HL-60 (cell line): ENCODE measurements at regions not wholly inside any gene's neighbourhood (a gene's known extent, or its start where the extent isn't known, plus 50 kb on each side); places are given as distances from the start of the nearest gene placed in this dataset.

Source experiments
- REST ChIP-seq: IDR thresholded peaks from 2 replicates; pipeline ENCODE4 v1.6.1; 2012; ENCODE audit warnings: low read depth; ENCODE audit not compliant: insufficient replicate concordance
- TF ChIP-seq, protein P1 (sequence below): IDR thresholded peaks from one replicate; pipeline ENCODE4 v1.5.1; 2011; ENCODE audit warnings: low read length, control low read depth, inconsistent platforms; ENCODE audit not compliant: insufficient read depth

- no peak for TF ChIP-seq REST
- TF ChIP-seq, protein P1, sequence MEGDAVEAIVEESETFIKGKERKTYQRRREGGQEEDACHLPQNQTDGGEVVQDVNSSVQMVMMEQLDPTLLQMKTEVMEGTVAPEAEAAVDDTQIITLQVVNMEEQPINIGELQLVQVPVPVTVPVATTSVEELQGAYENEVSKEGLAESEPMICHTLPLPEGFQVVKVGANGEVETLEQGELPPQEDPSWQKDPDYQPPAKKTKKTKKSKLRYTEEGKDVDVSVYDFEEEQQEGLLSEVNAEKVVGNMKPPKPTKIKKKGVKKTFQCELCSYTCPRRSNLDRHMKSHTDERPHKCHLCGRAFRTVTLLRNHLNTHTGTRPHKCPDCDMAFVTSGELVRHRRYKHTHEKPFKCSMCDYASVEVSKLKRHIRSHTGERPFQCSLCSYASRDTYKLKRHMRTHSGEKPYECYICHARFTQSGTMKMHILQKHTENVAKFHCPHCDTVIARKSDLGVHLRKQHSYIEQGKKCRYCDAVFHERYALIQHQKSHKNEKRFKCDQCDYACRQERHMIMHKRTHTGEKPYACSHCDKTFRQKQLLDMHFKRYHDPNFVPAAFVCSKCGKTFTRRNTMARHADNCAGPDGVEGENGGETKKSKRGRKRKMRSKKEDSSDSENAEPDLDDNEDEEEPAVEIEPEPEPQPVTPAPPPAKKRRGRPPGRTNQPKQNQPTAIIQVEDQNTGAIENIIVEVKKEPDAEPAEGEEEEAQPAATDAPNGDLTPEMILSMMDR: no peak
Observed at GRCh38 chr16:73192232-73192894, 144.4 kb upstream of the ZFHX3 start.
